GM21786 (cell line): ENCODE measurements at regions not wholly inside any gene's neighbourhood (a gene's known extent, or its start where the extent isn't known, plus 50 kb on each side); places are given as distances from the start of the nearest gene placed in this dataset.
"Not testable (repeated sequence)": the region's sequence is repeated elsewhere in the genome, so short reads cannot be mapped to it uniquely, and the experiment has no call there.

ENCODE experiments used
- ATAC-seq: cut with Tn5 transposase; IDR thresholded peaks from one replicate; pipeline ENCODE4 v1.9.1; 2021; ENCODE audit not compliant: unreplicated experiment

DNA sequence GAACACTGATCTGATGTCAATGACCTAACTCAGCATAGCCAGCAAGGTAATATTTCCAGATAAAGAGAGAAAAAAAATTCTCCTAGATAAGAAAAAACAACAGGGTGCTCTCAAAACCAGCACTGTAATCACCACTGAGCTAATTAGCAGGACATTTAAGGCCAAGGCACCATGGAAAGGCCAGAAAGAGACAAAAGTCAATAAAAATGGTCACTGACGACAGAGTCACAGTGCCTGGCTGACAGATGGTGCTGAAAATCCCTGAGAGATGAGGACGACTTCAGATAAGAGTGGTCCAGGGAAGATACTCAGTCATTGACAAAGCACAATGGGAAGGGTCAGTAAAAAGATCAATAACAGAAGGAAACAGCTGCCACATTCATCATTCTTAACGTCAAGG is 186.7 kb downstream of the SPATA31A6 start:
- not testable (repeated sequence) for ATAC-seq

DNA sequence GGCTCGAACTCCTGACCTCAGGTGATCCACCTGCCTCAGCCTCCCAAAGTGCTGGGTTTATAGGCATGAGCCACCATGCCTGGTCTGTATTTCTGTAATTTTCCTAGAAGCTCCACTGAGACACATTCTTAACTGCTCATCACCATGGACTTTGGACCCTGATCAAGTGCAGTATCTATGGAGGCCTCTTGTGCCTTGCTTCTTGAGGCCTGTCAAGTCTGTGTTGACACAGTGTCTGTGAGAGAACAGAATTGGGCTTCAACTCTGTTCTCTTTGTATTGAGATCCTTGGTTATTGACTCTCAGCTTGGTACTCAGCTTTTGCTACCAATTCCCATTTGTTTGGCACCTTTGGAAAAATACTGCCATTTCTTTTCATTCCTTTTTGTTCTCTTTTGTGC is 188.0 kb downstream of the SPATA31A6 start:
- ATAC-seq, result not testable (repeated sequence)

DNA sequence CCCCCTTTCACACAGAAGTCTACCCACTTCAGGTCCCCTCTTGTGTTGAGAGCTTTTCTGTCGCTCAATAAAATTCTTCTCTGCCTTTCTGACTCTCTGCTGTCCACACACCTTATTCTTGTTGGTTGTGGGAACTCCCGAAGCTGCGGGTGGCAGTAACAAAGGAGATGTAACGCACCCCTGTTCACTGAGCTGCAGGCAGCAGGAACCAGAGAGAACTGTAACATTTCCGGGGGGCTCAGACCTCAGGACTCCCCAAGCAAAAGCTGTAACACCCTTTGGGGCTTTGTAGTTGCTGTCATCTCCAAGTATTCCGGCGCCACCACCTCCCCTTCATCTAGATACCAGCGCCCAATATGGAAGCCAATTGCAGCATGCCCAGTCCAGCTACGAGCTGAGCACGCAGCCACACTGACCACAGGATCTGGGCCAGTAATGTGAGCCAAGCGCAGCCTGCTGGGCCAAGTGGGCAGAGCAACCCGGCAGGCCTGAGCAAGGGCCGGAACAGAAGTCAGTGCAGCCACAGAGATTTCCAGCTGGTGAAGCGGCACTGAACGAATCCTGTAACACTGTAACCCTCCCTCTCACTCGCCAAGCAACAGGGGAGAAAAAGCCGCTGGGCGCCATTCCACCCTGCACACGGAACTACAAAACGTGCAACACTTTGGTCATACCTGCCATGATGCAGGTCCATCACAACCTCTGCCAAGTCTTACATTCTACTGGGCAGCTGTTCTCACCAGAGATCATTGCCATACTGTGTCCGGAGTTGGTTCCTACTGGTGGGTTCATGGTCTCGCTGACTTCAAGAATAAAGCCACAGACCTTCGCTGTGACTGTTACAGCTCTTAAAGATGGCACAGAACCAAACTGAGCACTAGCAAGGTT is 194.3 kb downstream of the SPATA31A6 start:
- not testable (repeated sequence) for ATAC-seq

GRCh38 chr9:42378418-42378815 is 195.0 kb downstream of the SPATA31A6 start:
- no peak for ATAC-seq

DNA sequence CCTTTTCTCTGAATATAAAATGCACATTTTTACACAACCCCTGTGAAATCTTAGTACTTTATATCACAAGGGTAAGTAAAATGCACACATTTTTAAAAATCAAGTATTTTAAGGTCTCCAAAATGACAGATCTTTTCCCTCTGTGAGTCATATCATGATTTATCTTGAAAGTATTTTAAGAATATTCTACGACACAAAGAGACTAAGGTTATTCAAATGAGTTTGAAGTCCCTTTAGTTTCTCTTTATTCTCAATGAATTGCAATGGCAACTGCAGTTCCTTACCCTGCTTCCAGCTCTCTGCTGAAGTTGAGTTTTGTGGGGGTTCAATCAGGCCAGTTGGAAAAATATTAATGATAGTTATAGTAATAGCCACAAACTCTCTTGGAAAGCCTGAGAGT is 196.1 kb downstream of the SPATA31A6 start:
- ATAC-seq, result not testable (repeated sequence)

DNA sequence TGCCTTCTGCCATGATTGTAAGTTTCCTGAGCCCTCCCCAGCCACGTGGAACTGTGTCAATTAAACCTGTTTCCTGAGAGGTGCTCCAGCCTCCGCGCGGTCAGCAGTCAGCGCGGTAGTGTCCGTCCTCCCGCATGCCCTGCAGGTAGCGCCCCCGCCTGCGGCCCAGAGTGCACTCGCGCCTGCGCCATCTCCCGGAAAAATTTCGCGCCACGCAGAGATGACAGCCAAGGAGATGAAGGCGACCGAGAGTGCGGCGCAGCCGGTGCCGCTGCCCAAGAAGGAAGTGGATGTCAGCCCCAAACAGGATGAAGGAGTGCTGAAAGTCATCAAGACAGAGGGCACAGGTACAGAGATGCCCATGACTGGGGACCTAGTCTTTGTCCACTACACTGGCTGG is 201.1 kb downstream of the SPATA31A6 start:
- ATAC-seq, result not testable (repeated sequence)

DNA sequence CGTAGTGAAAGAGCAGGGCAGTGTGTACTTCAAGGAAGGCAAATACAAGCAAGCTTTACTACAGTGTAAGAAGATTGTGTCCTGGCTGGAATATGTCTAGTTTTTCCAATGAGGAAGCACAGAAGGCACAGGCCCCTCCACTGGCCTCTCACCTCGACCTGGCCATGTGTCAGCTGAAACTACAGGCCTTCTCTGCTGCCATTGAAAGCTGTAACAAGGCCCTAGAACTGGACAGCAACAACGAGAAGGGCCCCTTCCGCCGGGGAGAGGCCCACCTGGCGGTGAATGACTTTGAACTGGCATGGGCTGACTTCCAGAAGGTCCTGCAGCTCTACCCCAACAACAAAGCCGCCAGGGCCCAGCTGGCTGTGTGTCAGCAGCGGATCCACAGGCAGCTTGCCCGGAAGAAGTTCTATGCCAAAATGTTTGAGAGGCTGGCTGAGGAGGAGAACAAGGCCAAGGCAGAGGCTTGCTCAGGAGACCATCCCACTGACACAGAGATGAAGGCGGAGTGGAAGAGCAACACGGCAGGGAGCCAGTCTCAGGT is 202.2 kb downstream of the SPATA31A6 start:
- ATAC-seq, result not testable (repeated sequence)

- ATAC-seq, result no peak
These were observed 203.0 kb downstream of the SPATA31A6 start for GRCh38 chr9:42386477-42386876.

GRCh38 chr9:42388146-42388690 is 204.8 kb downstream of the SPATA31A6 start:
- ATAC-seq, result no peak

DNA sequence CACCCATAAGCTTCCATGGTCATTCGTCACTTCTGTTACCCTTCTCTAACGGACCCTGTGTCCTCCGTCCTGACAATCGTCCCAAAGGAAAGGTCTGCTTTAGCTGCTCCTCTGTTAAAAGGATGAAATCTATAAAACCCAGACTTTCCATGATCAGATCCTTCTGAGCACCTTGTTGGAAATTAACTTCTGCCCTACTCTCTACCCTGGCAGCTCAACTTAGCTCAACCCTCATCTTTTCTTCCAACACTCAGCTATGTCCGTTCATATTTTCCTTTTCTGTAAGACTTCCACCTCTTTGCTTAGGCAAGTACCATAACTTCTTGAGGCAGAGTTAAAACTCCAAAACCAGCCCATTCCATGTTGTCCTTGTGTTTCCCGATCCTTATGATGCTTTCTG is 205.4 kb downstream of the SPATA31A6 start:
- ATAC-seq, result no peak

DNA sequence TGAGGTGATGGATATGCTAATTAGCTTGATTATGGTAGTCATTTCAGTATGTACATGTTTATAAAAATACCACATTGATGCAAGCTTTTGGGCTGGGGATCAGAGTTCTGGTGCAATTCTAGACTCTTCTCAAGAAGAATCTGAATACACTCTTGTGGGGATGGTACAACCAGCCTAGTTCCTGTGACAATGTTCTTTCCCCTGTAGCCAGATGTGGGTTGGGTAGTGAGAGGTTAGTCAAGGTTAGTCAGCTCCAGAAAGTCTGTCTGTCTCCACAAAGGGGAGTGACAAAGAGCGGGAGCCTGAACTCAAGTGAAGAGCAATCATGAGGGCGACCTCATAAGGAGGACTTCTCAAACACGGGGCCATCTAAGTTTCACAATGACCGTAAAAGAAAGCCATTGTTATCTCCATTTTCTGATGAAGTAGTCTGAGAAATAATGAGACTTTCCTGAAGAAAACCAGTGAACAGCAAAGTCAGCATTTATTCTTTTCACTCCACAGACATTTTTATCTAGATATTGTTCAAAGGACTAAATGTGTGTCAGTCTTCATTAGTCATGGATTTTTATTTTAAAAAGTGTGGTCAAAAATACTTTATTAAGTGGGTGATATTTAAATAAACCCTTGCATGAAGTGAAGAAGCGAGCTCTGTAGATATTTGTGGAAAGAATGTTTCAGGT is 209.5 kb downstream of the SPATA31A6 start:
- not testable (repeated sequence) for ATAC-seq

DNA sequence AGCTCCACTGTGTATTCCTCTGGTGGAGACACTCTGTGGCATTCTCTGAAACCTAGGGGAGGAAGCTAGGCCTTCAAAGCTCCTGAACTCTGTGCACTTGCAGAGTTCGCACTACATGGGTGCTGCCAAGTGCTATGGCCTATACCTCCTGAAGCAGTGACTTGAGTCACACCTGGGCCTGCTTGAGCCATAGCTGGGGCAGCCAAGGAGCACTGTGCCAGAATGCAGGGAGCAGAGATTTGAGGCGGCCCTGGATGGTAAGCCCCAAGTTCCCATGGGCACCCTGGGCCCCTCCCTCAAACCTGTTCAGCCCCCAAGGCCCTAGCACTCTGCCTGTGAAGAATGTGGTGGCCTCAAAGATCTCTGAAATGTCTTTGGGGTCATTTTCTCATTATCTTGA is 212.9 kb downstream of the SPATA31A6 start:
- ATAC-seq, result no peak

DNA sequence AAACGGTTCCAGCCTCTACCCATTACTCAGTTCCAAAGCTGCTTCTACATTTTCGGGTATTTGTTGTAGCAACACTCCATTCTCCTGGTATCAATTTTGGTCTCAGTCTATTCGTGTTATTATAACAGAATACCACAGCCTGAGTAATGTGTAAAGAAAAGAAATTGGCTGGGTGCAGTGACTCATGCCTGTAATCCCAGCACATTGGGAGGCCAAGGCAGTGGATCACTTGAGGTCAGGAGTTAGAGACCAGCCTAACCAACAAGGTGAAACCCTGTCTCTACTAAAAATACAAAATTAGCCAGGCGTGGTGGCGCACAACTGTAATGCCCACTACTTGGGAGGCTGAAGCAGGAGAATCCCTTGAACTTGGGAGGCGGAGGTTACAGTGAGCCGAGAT is 213.9 kb downstream of the SPATA31A6 start:
- not testable (repeated sequence) for ATAC-seq

GRCh38 chr9:42402919-42403318 is 219.5 kb downstream of the SPATA31A6 start:
- ATAC-seq, result not testable (repeated sequence)

GRCh38 chr9:42409581-42409980 is 226.1 kb downstream of the SPATA31A6 start:
- ATAC-seq, result not testable (repeated sequence)

GRCh38 chr9:42412354-42412753 is 228.9 kb downstream of the SPATA31A6 start:
- not testable (repeated sequence) for ATAC-seq

GRCh38 chr9:42414865-42415264 is 231.4 kb downstream of the SPATA31A6 start:
- not testable (repeated sequence) for ATAC-seq

DNA sequence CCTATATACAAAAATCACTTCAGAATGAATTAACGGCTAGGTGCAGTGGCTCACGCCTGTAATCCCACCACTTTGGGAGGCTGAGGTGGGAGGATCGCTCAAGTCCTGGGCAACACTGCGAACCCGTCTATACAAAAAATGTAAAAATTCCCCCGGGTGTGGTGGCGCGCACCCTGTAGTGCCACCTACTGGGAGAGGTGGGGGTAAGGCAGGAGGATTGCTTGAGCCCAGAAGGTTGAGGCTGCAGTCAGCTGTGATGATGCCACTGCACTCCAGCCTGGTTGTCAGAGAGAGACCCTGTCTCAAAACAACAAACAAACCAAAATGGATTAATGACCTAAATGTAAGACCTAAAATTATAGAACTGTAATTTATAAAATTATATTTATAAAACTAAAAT is 236.2 kb downstream of the SPATA31A6 start:
- not testable (repeated sequence) for ATAC-seq

- peak; percentile 72 for ATAC-seq
These were observed 236.9 kb downstream of the SPATA31A6 start for GRCh38 chr9:42420324-42420723.

- ATAC-seq, result not testable (repeated sequence)
These were observed 238.2 kb downstream of the SPATA31A6 start for GRCh38 chr9:42421630-42422029.
